ENCODE measurements at regions not wholly inside any gene's neighbourhood (a gene's known extent, or its start where the extent isn't known, plus 50 kb on each side); places are given as distances from the start of the nearest gene placed in this dataset.

DNA sequence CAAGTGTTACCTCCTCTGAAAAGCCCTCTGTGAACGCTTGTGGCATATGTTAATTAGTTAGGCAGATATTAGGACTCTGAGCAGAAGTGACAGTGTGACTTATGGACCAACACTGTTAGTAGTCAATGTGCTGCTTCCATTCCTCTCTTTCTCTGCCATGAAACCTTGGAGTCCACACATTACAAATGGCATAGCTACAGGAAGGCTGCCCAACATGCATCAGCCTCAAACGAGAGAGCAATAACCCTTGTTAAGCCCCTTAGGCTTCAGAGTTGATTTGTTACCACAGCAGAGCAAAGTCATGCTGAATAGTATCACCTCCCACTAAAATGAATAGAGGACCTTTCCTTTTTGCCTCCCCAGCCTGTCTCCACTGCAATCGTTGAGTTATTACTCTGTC lies 397.7 kb upstream of the SMARCA2 start:
- Histone ChIP-seq H2AFZ (ENCODE audit: low read depth, low read length, poor library complexity, severe bottlenecking) (no peak overlapping the region), H3K4me1 (ENCODE audit: control insufficient read depth in 1 of 2, insufficient read depth in 2 of 2, low read length in 2 of 2) (no peaks in the 10 kb centered on the region), H3K79me2 (ENCODE audit: insufficient read depth, low read length) (no peaks in the 10 kb centered on the region), H3K36me3 (ENCODE audit: control insufficient read depth in 1 of 2, insufficient read depth in 2 of 2, low read length in 2 of 2) (no peaks in the 10 kb centered on the region), H3K9ac (ENCODE audit: low read length) (no peak overlapping the region), H3K27ac (ENCODE audit: low read depth, low read length) (no peak overlapping the region), H3K4me3 (replicated peaks in 1 of 2; ENCODE audit: low read depth in 1 of 2, low read length in 2 of 2) (no peak overlapping the region), H3K9me2 (ENCODE audit: insufficient read depth) (no peaks in the 10 kb centered on the region), H3K9me3 (ENCODE audit: control insufficient read depth in 1 of 2, insufficient read depth in 1 of 2, low read depth in 1 of 2, low read length in 2 of 2) (peaks cover 3 to 19% of the 10 kb centered on the region in 2 experiments; a peak in 2 of 4 replicates), H3K4me2 (ENCODE audit: low read length) (no peak overlapping the region), H4K20me1 (ENCODE audit: insufficient read depth) (no peaks in the 10 kb centered on the region), H3K27me3 (ENCODE audit: insufficient read depth, low read length) (no peaks in the 10 kb centered on the region)
- no peak for TF ChIP-seq ZFX (IDR thresholded peaks at IDR 0.05)
- no peak for TF ChIP-seq POLR2AphosphoS5 (IDR thresholded peaks at IDR 0.05; ENCODE audit: low read depth, low read length)
- TF ChIP-seq SRF (IDR thresholded peaks at IDR 0.05; ENCODE audit: low read depth) = no peak
- TF ChIP-seq ATF3 (IDR thresholded peaks at IDR 0.05) = no peak
- TF ChIP-seq CBX3 (IDR thresholded peaks at IDR 0.05; ENCODE audit: low read depth) = no peak
- no peak for TF ChIP-seq EZH2phosphoT487 (IDR thresholded peaks at IDR 0.05; ENCODE audit: borderline replicate concordance)
- no peak for TF ChIP-seq YY1 (IDR thresholded peaks at IDR 0.05; ENCODE audit: extremely low read depth, insufficient replicate concordance, low read depth, low read length)
- no peak for TF ChIP-seq ZNF274 (IDR thresholded peaks at IDR 0.05; ENCODE audit: low read depth, low read length)
- no peak for TF ChIP-seq SP1 (IDR thresholded peaks at IDR 0.05; ENCODE audit: low read depth)
- TF ChIP-seq SIN3A (IDR thresholded peaks at IDR 0.05; ENCODE audit: low read depth) = no peak
- TF ChIP-seq TCF7L2 (IDR thresholded peaks at IDR 0.05; ENCODE audit: borderline replicate concordance, extremely low read depth, insufficient read depth, insufficient read length) = no peak
- no peak for TF ChIP-seq CTCF (IDR thresholded peaks at IDR 0.05 in 2 of 3, conservative IDR thresholded peaks at IDR 0.05 in 1 of 3; ENCODE audit: borderline replicate concordance in 1 of 3, insufficient read depth in 1 of 3, low read depth in 2 of 3, low read length in 2 of 3)
- no peak for TF ChIP-seq POLR2A (IDR thresholded peaks at IDR 0.05; ENCODE audit: borderline replicate concordance, extremely low read depth, insufficient read depth, insufficient read length)
- TF ChIP-seq RAD21 (IDR thresholded peaks at IDR 0.05; ENCODE audit: low read depth) = no peak
- TF ChIP-seq, protein P1, sequence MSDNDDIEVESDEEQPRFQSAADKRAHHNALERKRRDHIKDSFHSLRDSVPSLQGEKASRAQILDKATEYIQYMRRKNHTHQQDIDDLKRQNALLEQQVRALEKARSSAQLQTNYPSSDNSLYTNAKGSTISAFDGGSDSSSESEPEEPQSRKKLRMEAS (IDR thresholded peaks at IDR 0.05) = no peak
- no peak for TF ChIP-seq ZBTB33 (IDR thresholded peaks at IDR 0.05; ENCODE audit: extremely low read depth, insufficient replicate concordance, low read length)
- no peak for TF ChIP-seq ELF1 (IDR thresholded peaks at IDR 0.05; ENCODE audit: borderline replicate concordance, low read depth)
- TF ChIP-seq EGR1 (IDR thresholded peaks at IDR 0.05; ENCODE audit: low read depth) = no peak
- no peak for TF ChIP-seq CEBPB (IDR thresholded peaks at IDR 0.05; ENCODE audit: low read depth)
- RAD21 ChIA-PET (ENCODE audit: low non-redundant PET in 1 of 2, low total read pairs in 2 of 2, uncharacterized antibody in 2 of 2, unreplicated experiment in 2 of 2) = no interaction called here
- POLR2A ChIA-PET = no interaction called here
- no TSS peak for BruUV-seq (replicated peaks)
- intact Hi-C loops (cut with micrococcal nuclease) = no loop called here
- CTCF ChIA-PET = no interaction called here
- ATAC-seq (no peak), DNase-seq (ENCODE audit: low read depth, low spot score) (no peak)

Data from HCT116 (cell line).